WTC11 (cell line): ENCODE measurements at regions not wholly inside any gene's neighbourhood (a gene's known extent, or its start where the extent isn't known, plus 50 kb on each side); places are given as distances from the start of the nearest gene placed in this dataset.

Source experiments
- ATAC-seq: fragments of 200-7000 bp; cut with Tn5 transposase; 2 replicates; pipeline ENCODE4 v1.10.0; 2021; ENCODE audit warnings: mild to moderate bottlenecking, moderate library complexity
- CTCF ChIA-PET: fragments of 300-600 bp; sonication (Branson Sonifier 250); formaldehyde crosslinking; loops from one replicate; lab custom pipeline; 2021; ENCODE audit warnings: antibody characterized with exemption; lab: Charles Lee
- POLR2A ChIA-PET: fragments of 350-600 bp; sonication (Branson Sonifier 250); formaldehyde crosslinking; loops from one replicate; lab custom pipeline; 2021; ENCODE audit warnings: antibody characterized with exemption; lab: Charles Lee
- DNase-seq: peaks from one replicate; pipeline ENCODE4 v3.0.0; 2021; ENCODE audit warnings: low spot score
- H3K27ac Mint-ChIP-seq: 2 replicates; pipeline ENCODE4 v1.8.0; 2021; ENCODE audit warnings: mixed read lengths
- H3K27me3 Mint-ChIP-seq: 2 replicates; pipeline ENCODE4 v1.8.0; 2021; ENCODE audit warnings: low read depth, mild to moderate bottlenecking, moderate library complexity, mixed read lengths
- H3K36me3 Mint-ChIP-seq: 2 replicates; pipeline ENCODE4 v1.8.0; 2021; ENCODE audit warnings: mixed read lengths
- H3K4me1 Mint-ChIP-seq: 2 replicates; pipeline ENCODE4 v1.8.0; 2022; ENCODE audit warnings: mixed read lengths
- H3K4me3 Mint-ChIP-seq: 2 replicates; pipeline ENCODE4 v1.8.0; 2021; ENCODE audit warnings: mild to moderate bottlenecking, moderate library complexity, mixed read lengths
- H3K9me3 Mint-ChIP-seq: 2 replicates; pipeline ENCODE4 v1.8.0; 2021; ENCODE audit warnings: mixed read lengths
- ESRRA ChIP-seq: sonication (generic); formaldehyde crosslinking; IDR thresholded peaks from 2 replicates; pipeline ENCODE4 v1.8.1; 2022; ENCODE audit warnings: mild to moderate bottlenecking, missing genetic modification reagents, borderline replicate concordance
- GABPB1 ChIP-seq: sonication (generic); formaldehyde crosslinking; IDR thresholded peaks from 2 replicates; pipeline ENCODE4 v1.8.1; 2023; ENCODE audit warnings: mild to moderate bottlenecking, missing genetic modification reagents
- JAZF1 ChIP-seq: fragments of 250-450 bp; sonication (Bioruptor Pico); IDR thresholded peaks from 2 replicates; pipeline ENCODE4 v1.9.0; 2021; ENCODE audit warnings: moderate library complexity, mild to moderate bottlenecking, inconsistent platforms
- NFE2L1 ChIP-seq: sonication (generic); formaldehyde crosslinking; IDR thresholded peaks from 2 replicates; pipeline ENCODE4 v1.8.1; 2023; ENCODE audit warnings: missing genetic modification reagents
- NFYB ChIP-seq: sonication (generic); formaldehyde crosslinking; conservative IDR thresholded peaks from 2 replicates; pipeline ENCODE4 v1.8.0; 2022; ENCODE audit warnings: low read depth, missing genetic modification reagents
- SMAD3 ChIP-seq: sonication (generic); formaldehyde crosslinking; IDR thresholded peaks from 2 replicates; pipeline ENCODE4 v1.8.0; 2022; ENCODE audit warnings: missing genetic modification reagents, mild to moderate bottlenecking, borderline replicate concordance
- ZNF232 ChIP-seq: sonication (generic); formaldehyde crosslinking; IDR thresholded peaks from 2 replicates; pipeline ENCODE4 v1.8.0; 2022; ENCODE audit warnings: mild to moderate bottlenecking, missing genetic modification reagents
- ZNF317 ChIP-seq: sonication (generic); formaldehyde crosslinking; IDR thresholded peaks from 2 replicates; pipeline ENCODE4 v1.8.1; 2023; ENCODE audit warnings: low read depth, mild to moderate bottlenecking, moderate library complexity, missing genetic modification reagents, borderline replicate concordance
- ZNF423 ChIP-seq: fragments of 250-450 bp; sonication (Bioruptor Pico); IDR thresholded peaks from 2 replicates; pipeline ENCODE4 v2.1.2; 2022; ENCODE audit warnings: mild to moderate bottlenecking, moderate library complexity
- TF ChIP-seq, protein P1 (sequence below): sonication (generic); formaldehyde crosslinking; IDR thresholded peaks from 2 replicates; pipeline ENCODE4 v1.8.1; 2022; ENCODE audit warnings: mild to moderate bottlenecking, moderate library complexity, missing genetic modification reagents
- TF ChIP-seq, protein P2 (sequence below): fragments of 250-450 bp; sonication (Bioruptor Pico); IDR thresholded peaks from 2 replicates; pipeline ENCODE4 v2.1.2; 2022; ENCODE audit warnings: mild to moderate bottlenecking, moderate library complexity
- TF ChIP-seq, protein P3 (sequence below): sonication (generic); formaldehyde crosslinking; IDR thresholded peaks from 2 replicates; pipeline ENCODE4 v1.8.0; 2023; ENCODE audit warnings: mild to moderate bottlenecking, missing genetic modification reagents
- TF ChIP-seq, protein P4 (sequence below): sonication (generic); formaldehyde crosslinking; conservative IDR thresholded peaks from 2 replicates; pipeline ENCODE4 v1.8.1; 2023; ENCODE audit warnings: mild to moderate bottlenecking, low read depth, missing genetic modification reagents, moderate library complexity
- TF ChIP-seq, protein P5 (sequence below): sonication (generic); formaldehyde crosslinking; IDR thresholded peaks from 2 replicates; pipeline ENCODE4 v1.8.1; 2022; ENCODE audit warnings: low read depth, mild to moderate bottlenecking, moderate library complexity, missing genetic modification reagents, borderline replicate concordance
- TF ChIP-seq, protein P6 (sequence below): sonication (generic); formaldehyde crosslinking; IDR thresholded peaks from 2 replicates; pipeline ENCODE4 v1.8.1; 2022; ENCODE audit warnings: low read depth, missing genetic modification reagents, borderline replicate concordance
- TF ChIP-seq, protein P7 (sequence below): fragments of 250-450 bp; sonication (Bioruptor Pico); IDR thresholded peaks from 2 replicates; pipeline ENCODE4 v1.9.0; 2021; ENCODE audit warnings: moderate library complexity, mild to moderate bottlenecking, inconsistent platforms, borderline replicate concordance
- TF ChIP-seq, protein P8 (sequence below): sonication (generic); formaldehyde crosslinking; IDR thresholded peaks from 2 replicates; pipeline ENCODE4 v1.8.0; 2022; ENCODE audit warnings: mild to moderate bottlenecking, missing genetic modification reagents
- TF ChIP-seq, protein P9 (sequence below): sonication (generic); formaldehyde crosslinking; IDR thresholded peaks from 2 replicates; pipeline ENCODE4 v1.8.0; 2022; ENCODE audit warnings: missing genetic modification reagents

DNA sequence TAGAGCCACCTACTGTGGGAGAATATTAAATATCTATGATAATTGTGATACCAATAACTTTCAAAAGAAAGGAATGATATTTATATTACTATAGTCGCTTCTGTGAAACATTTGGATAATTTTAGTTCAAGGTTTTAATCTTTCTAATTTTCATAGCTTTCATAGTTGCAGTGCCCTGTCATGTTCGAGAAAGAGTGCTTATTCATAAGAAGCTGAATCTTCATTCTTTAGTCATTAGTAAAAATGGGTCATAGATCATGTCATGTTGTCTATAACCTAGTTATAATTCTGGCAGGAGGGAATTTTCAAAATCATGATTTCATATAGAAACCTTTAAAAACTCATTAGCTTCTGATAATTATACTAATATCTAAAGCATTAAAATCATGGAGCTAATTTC lies 685.6 kb downstream of the CETN3 start:
- no peak for ATAC-seq
- DNase-seq, result no peak
- Mint-ChIP-seq H3K27ac (no peak overlapping the region), H3K27me3 (no peaks in the 10 kb centered on the region), H3K4me3 (no peak overlapping the region), H3K9me3 (no peaks in the 10 kb centered on the region), H3K36me3 (no peaks in the 10 kb centered on the region), H3K4me1 (peaks cover 20% of the 10 kb centered on the region)
- TF ChIP-seq, protein P1, sequence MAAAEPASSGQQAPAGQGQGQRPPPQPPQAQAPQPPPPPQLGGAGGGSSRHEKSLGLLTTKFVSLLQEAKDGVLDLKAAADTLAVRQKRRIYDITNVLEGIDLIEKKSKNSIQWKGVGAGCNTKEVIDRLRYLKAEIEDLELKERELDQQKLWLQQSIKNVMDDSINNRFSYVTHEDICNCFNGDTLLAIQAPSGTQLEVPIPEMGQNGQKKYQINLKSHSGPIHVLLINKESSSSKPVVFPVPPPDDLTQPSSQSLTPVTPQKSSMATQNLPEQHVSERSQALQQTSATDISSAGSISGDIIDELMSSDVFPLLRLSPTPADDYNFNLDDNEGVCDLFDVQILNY, result no peak
- TF ChIP-seq GABPB1 (CRISPR knock-in tag), result no peak
- TF ChIP-seq SMAD3 (CRISPR knock-in tag), result no peak
- TF ChIP-seq NFYB (CRISPR knock-in tag), result no peak
- TF ChIP-seq, protein P2, sequence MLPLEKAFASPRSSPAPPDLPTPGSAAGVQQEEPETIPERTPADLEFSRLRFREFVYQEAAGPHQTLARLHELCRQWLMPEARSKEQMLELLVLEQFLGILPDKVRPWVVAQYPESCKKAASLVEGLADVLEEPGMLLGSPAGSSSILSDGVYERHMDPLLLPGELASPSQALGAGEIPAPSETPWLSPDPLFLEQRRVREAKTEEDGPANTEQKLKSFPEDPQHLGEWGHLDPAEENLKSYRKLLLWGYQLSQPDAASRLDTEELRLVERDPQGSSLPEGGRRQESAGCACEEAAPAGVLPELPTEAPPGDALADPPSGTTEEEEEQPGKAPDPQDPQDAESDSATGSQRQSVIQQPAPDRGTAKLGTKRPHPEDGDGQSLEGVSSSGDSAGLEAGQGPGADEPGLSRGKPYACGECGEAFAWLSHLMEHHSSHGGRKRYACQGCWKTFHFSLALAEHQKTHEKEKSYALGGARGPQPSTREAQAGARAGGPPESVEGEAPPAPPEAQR (CRISPR knock-in tag), result no peak
- TF ChIP-seq NFE2L1 (CRISPR knock-in tag), result no peak
- TF ChIP-seq, protein P3, sequence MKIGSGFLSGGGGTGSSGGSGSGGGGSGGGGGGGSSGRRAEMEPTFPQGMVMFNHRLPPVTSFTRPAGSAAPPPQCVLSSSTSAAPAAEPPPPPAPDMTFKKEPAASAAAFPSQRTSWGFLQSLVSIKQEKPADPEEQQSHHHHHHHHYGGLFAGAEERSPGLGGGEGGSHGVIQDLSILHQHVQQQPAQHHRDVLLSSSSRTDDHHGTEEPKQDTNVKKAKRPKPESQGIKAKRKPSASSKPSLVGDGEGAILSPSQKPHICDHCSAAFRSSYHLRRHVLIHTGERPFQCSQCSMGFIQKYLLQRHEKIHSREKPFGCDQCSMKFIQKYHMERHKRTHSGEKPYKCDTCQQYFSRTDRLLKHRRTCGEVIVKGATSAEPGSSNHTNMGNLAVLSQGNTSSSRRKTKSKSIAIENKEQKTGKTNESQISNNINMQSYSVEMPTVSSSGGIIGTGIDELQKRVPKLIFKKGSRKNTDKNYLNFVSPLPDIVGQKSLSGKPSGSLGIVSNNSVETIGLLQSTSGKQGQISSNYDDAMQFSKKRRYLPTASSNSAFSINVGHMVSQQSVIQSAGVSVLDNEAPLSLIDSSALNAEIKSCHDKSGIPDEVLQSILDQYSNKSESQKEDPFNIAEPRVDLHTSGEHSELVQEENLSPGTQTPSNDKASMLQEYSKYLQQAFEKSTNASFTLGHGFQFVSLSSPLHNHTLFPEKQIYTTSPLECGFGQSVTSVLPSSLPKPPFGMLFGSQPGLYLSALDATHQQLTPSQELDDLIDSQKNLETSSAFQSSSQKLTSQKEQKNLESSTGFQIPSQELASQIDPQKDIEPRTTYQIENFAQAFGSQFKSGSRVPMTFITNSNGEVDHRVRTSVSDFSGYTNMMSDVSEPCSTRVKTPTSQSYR (CRISPR knock-in tag), result no peak
- TF ChIP-seq, protein P4, sequence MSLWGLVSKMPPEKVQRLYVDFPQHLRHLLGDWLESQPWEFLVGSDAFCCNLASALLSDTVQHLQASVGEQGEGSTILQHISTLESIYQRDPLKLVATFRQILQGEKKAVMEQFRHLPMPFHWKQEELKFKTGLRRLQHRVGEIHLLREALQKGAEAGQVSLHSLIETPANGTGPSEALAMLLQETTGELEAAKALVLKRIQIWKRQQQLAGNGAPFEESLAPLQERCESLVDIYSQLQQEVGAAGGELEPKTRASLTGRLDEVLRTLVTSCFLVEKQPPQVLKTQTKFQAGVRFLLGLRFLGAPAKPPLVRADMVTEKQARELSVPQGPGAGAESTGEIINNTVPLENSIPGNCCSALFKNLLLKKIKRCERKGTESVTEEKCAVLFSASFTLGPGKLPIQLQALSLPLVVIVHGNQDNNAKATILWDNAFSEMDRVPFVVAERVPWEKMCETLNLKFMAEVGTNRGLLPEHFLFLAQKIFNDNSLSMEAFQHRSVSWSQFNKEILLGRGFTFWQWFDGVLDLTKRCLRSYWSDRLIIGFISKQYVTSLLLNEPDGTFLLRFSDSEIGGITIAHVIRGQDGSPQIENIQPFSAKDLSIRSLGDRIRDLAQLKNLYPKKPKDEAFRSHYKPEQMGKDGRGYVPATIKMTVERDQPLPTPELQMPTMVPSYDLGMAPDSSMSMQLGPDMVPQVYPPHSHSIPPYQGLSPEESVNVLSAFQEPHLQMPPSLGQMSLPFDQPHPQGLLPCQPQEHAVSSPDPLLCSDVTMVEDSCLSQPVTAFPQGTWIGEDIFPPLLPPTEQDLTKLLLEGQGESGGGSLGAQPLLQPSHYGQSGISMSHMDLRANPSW (CRISPR knock-in tag), result no peak
- no peak for TF ChIP-seq ZNF317 (CRISPR knock-in tag)
- TF ChIP-seq, protein P5, sequence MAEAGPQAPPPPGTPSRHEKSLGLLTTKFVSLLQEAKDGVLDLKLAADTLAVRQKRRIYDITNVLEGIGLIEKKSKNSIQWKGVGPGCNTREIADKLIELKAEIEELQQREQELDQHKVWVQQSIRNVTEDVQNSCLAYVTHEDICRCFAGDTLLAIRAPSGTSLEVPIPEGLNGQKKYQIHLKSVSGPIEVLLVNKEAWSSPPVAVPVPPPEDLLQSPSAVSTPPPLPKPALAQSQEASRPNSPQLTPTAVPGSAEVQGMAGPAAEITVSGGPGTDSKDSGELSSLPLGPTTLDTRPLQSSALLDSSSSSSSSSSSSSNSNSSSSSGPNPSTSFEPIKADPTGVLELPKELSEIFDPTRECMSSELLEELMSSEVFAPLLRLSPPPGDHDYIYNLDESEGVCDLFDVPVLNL, result no peak
- TF ChIP-seq, protein P6, sequence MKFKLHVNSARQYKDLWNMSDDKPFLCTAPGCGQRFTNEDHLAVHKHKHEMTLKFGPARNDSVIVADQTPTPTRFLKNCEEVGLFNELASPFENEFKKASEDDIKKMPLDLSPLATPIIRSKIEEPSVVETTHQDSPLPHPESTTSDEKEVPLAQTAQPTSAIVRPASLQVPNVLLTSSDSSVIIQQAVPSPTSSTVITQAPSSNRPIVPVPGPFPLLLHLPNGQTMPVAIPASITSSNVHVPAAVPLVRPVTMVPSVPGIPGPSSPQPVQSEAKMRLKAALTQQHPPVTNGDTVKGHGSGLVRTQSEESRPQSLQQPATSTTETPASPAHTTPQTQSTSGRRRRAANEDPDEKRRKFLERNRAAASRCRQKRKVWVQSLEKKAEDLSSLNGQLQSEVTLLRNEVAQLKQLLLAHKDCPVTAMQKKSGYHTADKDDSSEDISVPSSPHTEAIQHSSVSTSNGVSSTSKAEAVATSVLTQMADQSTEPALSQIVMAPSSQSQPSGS (CRISPR knock-in tag), result no peak
- no peak for TF ChIP-seq ESRRA (CRISPR knock-in tag)
- TF ChIP-seq, protein P7, sequence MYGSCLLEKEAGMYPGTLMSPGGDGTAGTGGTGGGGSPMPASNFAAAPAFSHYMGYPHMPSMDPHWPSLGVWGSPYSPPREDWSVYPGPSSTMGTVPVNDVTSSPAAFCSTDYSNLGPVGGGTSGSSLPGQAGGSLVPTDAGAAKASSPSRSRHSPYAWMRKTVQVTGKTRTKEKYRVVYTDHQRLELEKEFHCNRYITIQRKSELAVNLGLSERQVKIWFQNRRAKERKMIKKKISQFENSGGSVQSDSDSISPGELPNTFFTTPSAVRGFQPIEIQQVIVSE (CRISPR knock-in tag), result no peak
- TF ChIP-seq, protein P8, sequence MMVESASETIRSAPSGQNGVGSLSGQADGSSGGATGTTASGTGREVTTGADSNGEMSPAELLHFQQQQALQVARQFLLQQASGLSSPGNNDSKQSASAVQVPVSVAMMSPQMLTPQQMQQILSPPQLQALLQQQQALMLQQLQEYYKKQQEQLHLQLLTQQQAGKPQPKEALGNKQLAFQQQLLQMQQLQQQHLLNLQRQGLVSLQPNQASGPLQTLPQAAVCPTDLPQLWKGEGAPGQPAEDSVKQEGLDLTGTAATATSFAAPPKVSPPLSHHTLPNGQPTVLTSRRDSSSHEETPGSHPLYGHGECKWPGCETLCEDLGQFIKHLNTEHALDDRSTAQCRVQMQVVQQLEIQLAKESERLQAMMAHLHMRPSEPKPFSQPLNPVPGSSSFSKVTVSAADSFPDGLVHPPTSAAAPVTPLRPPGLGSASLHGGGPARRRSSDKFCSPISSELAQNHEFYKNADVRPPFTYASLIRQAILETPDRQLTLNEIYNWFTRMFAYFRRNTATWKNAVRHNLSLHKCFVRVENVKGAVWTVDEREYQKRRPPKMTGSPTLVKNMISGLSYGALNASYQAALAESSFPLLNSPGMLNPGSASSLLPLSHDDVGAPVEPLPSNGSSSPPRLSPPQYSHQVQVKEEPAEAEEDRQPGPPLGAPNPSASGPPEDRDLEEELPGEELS (CRISPR knock-in tag), result no peak
- TF ChIP-seq, protein P9, sequence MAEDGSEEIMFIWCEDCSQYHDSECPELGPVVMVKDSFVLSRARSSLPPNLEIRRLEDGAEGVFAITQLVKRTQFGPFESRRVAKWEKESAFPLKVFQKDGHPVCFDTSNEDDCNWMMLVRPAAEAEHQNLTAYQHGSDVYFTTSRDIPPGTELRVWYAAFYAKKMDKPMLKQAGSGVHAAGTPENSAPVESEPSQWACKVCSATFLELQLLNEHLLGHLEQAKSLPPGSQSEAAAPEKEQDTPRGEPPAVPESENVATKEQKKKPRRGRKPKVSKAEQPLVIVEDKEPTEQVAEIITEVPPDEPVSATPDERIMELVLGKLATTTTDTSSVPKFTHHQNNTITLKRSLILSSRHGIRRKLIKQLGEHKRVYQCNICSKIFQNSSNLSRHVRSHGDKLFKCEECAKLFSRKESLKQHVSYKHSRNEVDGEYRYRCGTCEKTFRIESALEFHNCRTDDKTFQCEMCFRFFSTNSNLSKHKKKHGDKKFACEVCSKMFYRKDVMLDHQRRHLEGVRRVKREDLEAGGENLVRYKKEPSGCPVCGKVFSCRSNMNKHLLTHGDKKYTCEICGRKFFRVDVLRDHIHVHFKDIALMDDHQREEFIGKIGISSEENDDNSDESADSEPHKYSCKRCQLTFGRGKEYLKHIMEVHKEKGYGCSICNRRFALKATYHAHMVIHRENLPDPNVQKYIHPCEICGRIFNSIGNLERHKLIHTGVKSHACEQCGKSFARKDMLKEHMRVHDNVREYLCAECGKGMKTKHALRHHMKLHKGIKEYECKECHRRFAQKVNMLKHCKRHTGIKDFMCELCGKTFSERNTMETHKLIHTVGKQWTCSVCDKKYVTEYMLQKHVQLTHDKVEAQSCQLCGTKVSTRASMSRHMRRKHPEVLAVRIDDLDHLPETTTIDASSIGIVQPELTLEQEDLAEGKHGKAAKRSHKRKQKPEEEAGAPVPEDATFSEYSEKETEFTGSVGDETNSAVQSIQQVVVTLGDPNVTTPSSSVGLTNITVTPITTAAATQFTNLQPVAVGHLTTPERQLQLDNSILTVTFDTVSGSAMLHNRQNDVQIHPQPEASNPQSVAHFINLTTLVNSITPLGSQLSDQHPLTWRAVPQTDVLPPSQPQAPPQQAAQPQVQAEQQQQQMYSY (CRISPR knock-in tag), result no peak
- TF ChIP-seq ZNF232 (CRISPR knock-in tag), result no peak
- TF ChIP-seq ZNF423 (CRISPR knock-in tag), result no peak
- no peak for TF ChIP-seq JAZF1
- CTCF ChIA-PET, result no interaction called here
- POLR2A ChIA-PET, result no interaction called here
